ENCODE measurements at regions not wholly inside any gene's neighbourhood (a gene's known extent, or its start where the extent isn't known, plus 50 kb on each side); places are given as distances from the start of the nearest gene placed in this dataset.

GRCh38 chr10:121235692-121236091 is 362.6 kb downstream of the FGFR2 start:
- Mint-ChIP-seq H3K27ac (no peak overlapping the region), H3K4me3 (no peak overlapping the region), H3K27me3 (ENCODE audit: insufficient read depth) (peaks cover 3% of the 10 kb centered on the region), H3K9me3 (peaks cover 11% of the 10 kb centered on the region), H3K36me3 (ENCODE audit: low read depth) (no peaks in the 10 kb centered on the region), H3K4me1 (peaks cover 1% of the 10 kb centered on the region)
- DNase-seq, result no peak
- H3K27ac ChIP-seq (ENCODE audit: low read depth, low read length), result no peak overlapping the region
- 92 to 100% methylated on average over 1 to 2 of the region's 2 CpGs for WGBS, 2 experiments (ENCODE audit: insufficient coverage in 1 of 2, insufficient read length in 1 of 2)
- no peaks in the 10 kb centered on the region for H3K36me3 ChIP-seq (ENCODE audit: control insufficient read depth, insufficient read depth, low read length)
- H3K4me3 ChIP-seq (ENCODE audit: low read length), result no peak overlapping the region
- no peaks in the 10 kb centered on the region for H3K27me3 ChIP-seq (ENCODE audit: control insufficient read depth, insufficient read depth, low read length, poor library complexity, severe bottlenecking)
- H3K9me3 ChIP-seq (ENCODE audit: control insufficient read depth, low read length), result peaks cover 12% of the 10 kb centered on the region
- TF ChIP-seq CTCF (conservative IDR thresholded peaks at IDR 0.05), result no peak
- no peak overlapping the region for H3K9ac ChIP-seq (ENCODE audit: extremely low read depth, low read length, poor library complexity, severe bottlenecking)
- no peaks in the 10 kb centered on the region for H3K4me1 ChIP-seq (ENCODE audit: control insufficient read depth, insufficient read depth, low read length)

GRCh38 chr10:121236621-121237020 is 361.6 kb downstream of the FGFR2 start:
- H3K4me3 Mint-ChIP-seq, result no peak overlapping the region
- Histone ChIP-seq H3K9ac (ENCODE audit: extremely low read depth, low read length, poor library complexity, severe bottlenecking) (no peak overlapping the region), H3K4me1 (ENCODE audit: control insufficient read depth, insufficient read depth, low read length) (no peaks in the 10 kb centered on the region), H3K27me3 (ENCODE audit: control insufficient read depth, insufficient read depth, low read length, poor library complexity, severe bottlenecking) (no peaks in the 10 kb centered on the region), H3K27ac (ENCODE audit: low read depth, low read length) (no peak overlapping the region), H3K4me3 (ENCODE audit: low read length) (no peak overlapping the region), H3K9me3 (ENCODE audit: control insufficient read depth, low read length) (peaks cover 12% of the 10 kb centered on the region), H3K36me3 (ENCODE audit: control insufficient read depth, insufficient read depth, low read length) (no peaks in the 10 kb centered on the region)
- H3K27ac Mint-ChIP-seq, result no peak overlapping the region
- 85 to 95% methylated on average over 4 of the region's 4 CpGs for WGBS, 2 experiments (ENCODE audit: insufficient coverage in 1 of 2, insufficient read length in 1 of 2)
- no peak for TF ChIP-seq CTCF (conservative IDR thresholded peaks at IDR 0.05)
- peaks cover 1% of the 10 kb centered on the region for H3K4me1 Mint-ChIP-seq
- DNase-seq, result no peak
- peaks cover 3% of the 10 kb centered on the region for H3K27me3 Mint-ChIP-seq (ENCODE audit: insufficient read depth)
- H3K36me3 Mint-ChIP-seq (ENCODE audit: low read depth), result no peaks in the 10 kb centered on the region
- peaks cover 11% of the 10 kb centered on the region for H3K9me3 Mint-ChIP-seq

- H3K27ac ChIP-seq (ENCODE audit: low read depth, low read length), result no peak overlapping the region
- Mint-ChIP-seq H3K27ac (no peak overlapping the region), H3K27me3 (ENCODE audit: insufficient read depth) (peaks cover 3% of the 10 kb centered on the region), H3K4me1 (peaks cover 1% of the 10 kb centered on the region), H3K36me3 (ENCODE audit: low read depth) (no peaks in the 10 kb centered on the region), H3K9me3 (peaks cover 11% of the 10 kb centered on the region), H3K4me3 (no peak overlapping the region)
- no peaks in the 10 kb centered on the region for H3K4me1 ChIP-seq (ENCODE audit: control insufficient read depth, insufficient read depth, low read length)
- H3K4me3 ChIP-seq (ENCODE audit: low read length), result no peak overlapping the region
- no peaks in the 10 kb centered on the region for H3K27me3 ChIP-seq (ENCODE audit: control insufficient read depth, insufficient read depth, low read length, poor library complexity, severe bottlenecking)
- H3K9me3 ChIP-seq (ENCODE audit: control insufficient read depth, low read length), result peaks cover 12% of the 10 kb centered on the region
- H3K9ac ChIP-seq (ENCODE audit: extremely low read depth, low read length, poor library complexity, severe bottlenecking), result no peak overlapping the region
- no peak for DNase-seq
- 89% methylated on average over 1 of the region's 2 CpGs; no CpG with 5 or more reads in 1 of the 2 experiments for WGBS, 2 experiments (ENCODE audit: insufficient coverage in 1 of 2, insufficient read length in 1 of 2)
- peak; percentile 67 for TF ChIP-seq CTCF (conservative IDR thresholded peaks at IDR 0.05)
- no peaks in the 10 kb centered on the region for H3K36me3 ChIP-seq (ENCODE audit: control insufficient read depth, insufficient read depth, low read length)
Observed at GRCh38 chr10:121237718-121238117, 360.5 kb downstream of the FGFR2 start.
